ENCODE measurements at regions not wholly inside any gene's neighbourhood (a gene's known extent, or its start where the extent isn't known, plus 50 kb on each side); places are given as distances from the start of the nearest gene placed in this dataset.
"Not testable (repeated sequence)": the region's sequence is repeated elsewhere in the genome, so short reads cannot be mapped to it uniquely, and the experiment has no call there.

GRCh38 chr9:106076711-106077110, 382.4 kb downstream of the TMEM38B start:
- DNase-seq (ENCODE audit: low read depth, low spot score), result no peak
- H3K27ac ChIP-seq, result peak overlapping the region; percentile 77

- DNase-seq (ENCODE audit: low read depth, low spot score), result no peak
- no peak overlapping the region for H3K27ac ChIP-seq
Observed at GRCh38 chr9:106077731-106078130, 383.4 kb downstream of the TMEM38B start.

GRCh38 chr9:106082621-106083020, 388.3 kb downstream of the TMEM38B start:
- DNase-seq (ENCODE audit: low read depth, low spot score), result no peak
- no peak overlapping the region for H3K27ac ChIP-seq

- DNase-seq (ENCODE audit: low read depth, low spot score), result no peak
- no peak overlapping the region for H3K27ac ChIP-seq
Observed at GRCh38 chr9:106084702-106085101, 390.4 kb downstream of the TMEM38B start.

GRCh38 chr9:106085479-106085878, 391.1 kb downstream of the TMEM38B start:
- DNase-seq (ENCODE audit: low read depth, low spot score), result no peak
- no peak overlapping the region for H3K27ac ChIP-seq

GRCh38 chr9:106092083-106092482, 397.7 kb downstream of the TMEM38B start:
- no peak for DNase-seq (ENCODE audit: low read depth, low spot score)

GRCh38 chr9:106102821-106103220, 408.5 kb downstream of the TMEM38B start:
- no peak overlapping the region for H3K27ac ChIP-seq
- DNase-seq (ENCODE audit: low read depth, low spot score), result no peak

More at GRCh38 chr9:106092083-106092482, 397.7 kb downstream of the TMEM38B start:
- no peak overlapping the region for H3K27ac ChIP-seq

- H3K27ac ChIP-seq, result no peak overlapping the region
- DNase-seq (ENCODE audit: low read depth, low spot score), result no peak
Observed at GRCh38 chr9:106104887-106105286, 410.5 kb downstream of the TMEM38B start.

- no peak overlapping the region for H3K27ac ChIP-seq
- peak; percentile 16 for DNase-seq (ENCODE audit: low read depth, low spot score)
Observed at GRCh38 chr9:106106396-106106795, 412.1 kb downstream of the TMEM38B start.

- no peak overlapping the region for H3K27ac ChIP-seq
- DNase-seq (ENCODE audit: low read depth, low spot score), result no peak
Observed at GRCh38 chr9:106107716-106108115, 413.4 kb downstream of the TMEM38B start.

GRCh38 chr9:106109706-106110105, 415.4 kb downstream of the TMEM38B start:
- peak overlapping the region; percentile 63 for H3K27ac ChIP-seq
- not testable (repeated sequence) for DNase-seq (ENCODE audit: low read depth, low spot score)

GRCh38 chr9:106110483-106110882, 416.1 kb downstream of the TMEM38B start:
- DNase-seq (ENCODE audit: low read depth, low spot score), result peak; percentile 8
- H3K27ac ChIP-seq, result peak overlapping the region; percentile 63

- H3K27ac ChIP-seq, result peak overlapping the region; percentile 63
- no peak for DNase-seq (ENCODE audit: low read depth, low spot score)
Observed at GRCh38 chr9:106111039-106111730, 416.8 kb downstream of the TMEM38B start.

- no peak overlapping the region for H3K27ac ChIP-seq
- no peak for DNase-seq (ENCODE audit: low read depth, low spot score)
Observed at GRCh38 chr9:106112935-106113334, 418.6 kb downstream of the TMEM38B start.

GRCh38 chr9:106119176-106119575, 424.8 kb downstream of the TMEM38B start:
- H3K27ac ChIP-seq, result no peak overlapping the region
- no peak for DNase-seq (ENCODE audit: low read depth, low spot score)

GRCh38 chr9:106120071-106120470, 425.7 kb downstream of the TMEM38B start:
- no peak for DNase-seq (ENCODE audit: low read depth, low spot score)
- H3K27ac ChIP-seq, result no peak overlapping the region

GRCh38 chr9:106127776-106128175, 433.4 kb downstream of the TMEM38B start:
- DNase-seq (ENCODE audit: low read depth, low spot score), result no peak
- H3K27ac ChIP-seq, result no peak overlapping the region

- DNase-seq (ENCODE audit: low read depth, low spot score), result no peak
- H3K27ac ChIP-seq, result no peak overlapping the region
Observed at GRCh38 chr9:106130374-106130773, 436.0 kb downstream of the TMEM38B start.

GRCh38 chr9:106143781-106144180, 449.4 kb downstream of the TMEM38B start:
- H3K27ac ChIP-seq, result no peak overlapping the region
- DNase-seq (ENCODE audit: low read depth, low spot score), result no peak

GRCh38 chr9:106146066-106146840, 451.9 kb downstream of the TMEM38B start:
- no peak overlapping the region for H3K27ac ChIP-seq
- DNase-seq (ENCODE audit: low read depth, low spot score), result no peak

GRCh38 chr9:106146886-106147285, 452.5 kb downstream of the TMEM38B start:
- DNase-seq (ENCODE audit: low read depth, low spot score), result no peak
- no peak overlapping the region for H3K27ac ChIP-seq

GRCh38 chr9:106149956-106150355, 455.6 kb downstream of the TMEM38B start:
- DNase-seq (ENCODE audit: low read depth, low spot score), result no peak
- no peak overlapping the region for H3K27ac ChIP-seq

Data from epithelial cell of prostate (primary cell).